Gastrocnemius medialis (tissue), 4 donors: ENCODE measurements at regions not wholly inside any gene's neighbourhood (a gene's known extent, or its start where the extent isn't known, plus 50 kb on each side); places are given as distances from the start of the nearest gene placed in this dataset.

Experiments used
- ATAC-seq, 2 donors: fragments of 150-250 bp; one replicate each; pipeline ENCODE4 v1.9.1; 2016
- DNase-seq, 2 donors: peaks; one replicate each; pipeline ENCODE4 v3.0.0-alpha.2; 2019
- H3K27ac ChIP-seq, 4 donors: fragments of 200-600 bp; sonication (generic); 1 replicate in 1 of 4; 2 replicates in 3 of 4; pipeline ENCODE4 v1.5.1; 2016 to 2018; ENCODE audit warnings: mild to moderate bottlenecking in 2 of 4, moderate library complexity in 1 of 4
- H3K27me3 ChIP-seq, 3 donors: fragments of 200-600 bp; sonication (generic) in 2 of 3; 1 replicate in 1 of 3; 2 replicates in 2 of 3; pipeline versions ENCODE4 v1.5.1 to v1.6.0; 2016 to 2019; ENCODE audit warnings: mild to moderate bottlenecking in 1 of 3, moderate library complexity in 1 of 3
- H3K36me3 ChIP-seq, 2 donors: fragments of 200-600 bp; sonication (generic) in 1 of 2; one replicate each; pipeline ENCODE4 v1.5.1; 2017 to 2018
- H3K4me1 ChIP-seq, 2 donors: fragments of 200-600 bp; sonication (generic) in 1 of 2; one replicate each; pipeline ENCODE4 v1.5.1; 2016 to 2017; ENCODE audit warnings: mild to moderate bottlenecking in 2 of 2
- H3K4me3 ChIP-seq, 4 donors: fragments of 200-600 bp; sonication (generic) in 3 of 4; 1 replicate in 1 of 4; 2 replicates in 3 of 4; pipeline ENCODE4 v1.5.1; 2016 to 2019; ENCODE audit warnings: mild to moderate bottlenecking in 2 of 4
- H3K9me3 ChIP-seq, 3 donors: fragments of 200-600 bp; sonication (generic) in 2 of 3; 1 replicate in 1 of 3; 2 replicates in 2 of 3; pipeline ENCODE4 v1.5.1; 2016 to 2019
- POLR2A ChIP-seq, 2 donors: fragments of 450-650 bp; IDR thresholded peaks; one replicate each; pipeline ENCODE4 v1.6.1; 2017; ENCODE audit warnings: antibody characterized with exemption in 2 of 2, mild to moderate bottlenecking in 2 of 2, moderate library complexity in 2 of 2
- in situ Hi-C, 4 donors: fragments of 200-750 bp; cut with MboI; loops; one replicate each; pipeline versions ENCODE4 v1.15.0 to v1.8.0; 2017; ENCODE audit warnings: low sequenced_read_pairs in 4 of 4
- intact Hi-C: fragments of 100-400 bp; cut with DNase I; formaldehyde crosslinking; loops from one replicate; pipeline ENCODE4 v1.15.1; 2023; ENCODE audit warnings: low total_unique reads
- TF ChIP-seq, protein P1 (sequence below), 5 experiments: fragments of 450-650 bp in 3 of 5; fragments of 200-600 bp in 2 of 5; sonication (generic) in 2 of 5; IDR thresholded peaks in 4 of 5; conservative IDR thresholded peaks in 1 of 5; 1 replicate in 4 of 5; 2 replicates in 1 of 5; pipeline ENCODE4 v1.5.1; 2016 to 2019; ENCODE audit warnings: antibody characterized with exemption in 5 of 5, mild to moderate bottlenecking in 3 of 5, moderate library complexity in 3 of 5

GRCh38 chr7:41167836-41168235 lies 535.1 kb downstream of the INHBA start:
- in situ Hi-C loops (no loop called here), intact Hi-C loops (no loop called here)
- DNase-seq (no peak), ATAC-seq (no peak)
- Histone ChIP-seq H3K4me1 (no peaks in the 10 kb centered on the region), H3K9me3 (no peaks in the 10 kb centered on the region), H3K36me3 (no peaks in the 10 kb centered on the region), H3K4me3 (no peak overlapping the region), H3K27ac (no peak overlapping the region), H3K27me3 (no peaks in the 10 kb centered on the region)
- TF ChIP-seq, protein P1, sequence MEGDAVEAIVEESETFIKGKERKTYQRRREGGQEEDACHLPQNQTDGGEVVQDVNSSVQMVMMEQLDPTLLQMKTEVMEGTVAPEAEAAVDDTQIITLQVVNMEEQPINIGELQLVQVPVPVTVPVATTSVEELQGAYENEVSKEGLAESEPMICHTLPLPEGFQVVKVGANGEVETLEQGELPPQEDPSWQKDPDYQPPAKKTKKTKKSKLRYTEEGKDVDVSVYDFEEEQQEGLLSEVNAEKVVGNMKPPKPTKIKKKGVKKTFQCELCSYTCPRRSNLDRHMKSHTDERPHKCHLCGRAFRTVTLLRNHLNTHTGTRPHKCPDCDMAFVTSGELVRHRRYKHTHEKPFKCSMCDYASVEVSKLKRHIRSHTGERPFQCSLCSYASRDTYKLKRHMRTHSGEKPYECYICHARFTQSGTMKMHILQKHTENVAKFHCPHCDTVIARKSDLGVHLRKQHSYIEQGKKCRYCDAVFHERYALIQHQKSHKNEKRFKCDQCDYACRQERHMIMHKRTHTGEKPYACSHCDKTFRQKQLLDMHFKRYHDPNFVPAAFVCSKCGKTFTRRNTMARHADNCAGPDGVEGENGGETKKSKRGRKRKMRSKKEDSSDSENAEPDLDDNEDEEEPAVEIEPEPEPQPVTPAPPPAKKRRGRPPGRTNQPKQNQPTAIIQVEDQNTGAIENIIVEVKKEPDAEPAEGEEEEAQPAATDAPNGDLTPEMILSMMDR (IDR thresholded peaks at IDR 0.05 in 4 of 5, conservative IDR thresholded peaks at IDR 0.05 in 1 of 5), result no peak
- TF ChIP-seq POLR2A (IDR thresholded peaks at IDR 0.05), result no peak

GRCh38 chr7:41164440-41164839 lies 538.5 kb downstream of the INHBA start:
- no peak overlapping the region for H3K4me3 ChIP-seq
- H3K4me1 ChIP-seq, result no peaks in the 10 kb centered on the region
- ATAC-seq, result no peak
- H3K36me3 ChIP-seq, result no peaks in the 10 kb centered on the region
- H3K9me3 ChIP-seq, result no peaks in the 10 kb centered on the region
- TF ChIP-seq POLR2A (IDR thresholded peaks at IDR 0.05), result no peak
- TF ChIP-seq, protein P1 (IDR thresholded peaks at IDR 0.05 in 4 of 5, conservative IDR thresholded peaks at IDR 0.05 in 1 of 5), result no peak
- intact Hi-C loops, result no loop called here
- in situ Hi-C loops, result no loop called here
- DNase-seq, result no peak
- H3K27ac ChIP-seq, result no peak overlapping the region
- H3K27me3 ChIP-seq, result no peaks in the 10 kb centered on the region

DNA sequence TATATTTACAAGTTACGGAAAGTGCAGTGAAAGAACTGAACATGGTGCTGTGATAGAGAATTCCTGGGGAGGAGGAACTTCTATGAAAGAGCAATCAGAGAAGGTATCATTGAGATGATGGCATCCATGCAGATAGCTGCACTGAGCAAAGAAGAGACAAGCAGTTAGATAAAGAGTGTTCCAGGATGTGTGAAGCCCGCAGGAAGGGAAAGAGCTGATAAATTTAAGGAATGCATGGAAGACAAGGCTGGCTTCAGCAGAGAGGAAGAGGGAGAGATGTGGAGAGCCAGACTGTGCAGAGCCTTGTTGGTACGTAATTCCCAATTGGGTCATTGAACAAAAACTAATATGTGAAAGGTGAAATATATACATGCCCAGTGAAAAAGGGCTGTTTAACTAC lies 538.9 kb downstream of the INHBA start:
- no peaks in the 10 kb centered on the region for H3K36me3 ChIP-seq
- H3K27me3 ChIP-seq, result no peaks in the 10 kb centered on the region
- DNase-seq, result no peak
- H3K27ac ChIP-seq, result no peak overlapping the region
- H3K9me3 ChIP-seq, result no peaks in the 10 kb centered on the region
- intact Hi-C loops (no loop called here), in situ Hi-C loops (no loop called here)
- H3K4me3 ChIP-seq, result no peak overlapping the region
- H3K4me1 ChIP-seq, result no peaks in the 10 kb centered on the region
- TF ChIP-seq, protein P1 (IDR thresholded peaks at IDR 0.05 in 4 of 5, conservative IDR thresholded peaks at IDR 0.05 in 1 of 5), result no peak
- TF ChIP-seq POLR2A (IDR thresholded peaks at IDR 0.05), result no peak
- no peak for ATAC-seq

- in situ Hi-C loops, result no loop called here
- TF ChIP-seq POLR2A (IDR thresholded peaks at IDR 0.05), result no peak
- TF ChIP-seq, protein P1 (IDR thresholded peaks at IDR 0.05 in 4 of 5, conservative IDR thresholded peaks at IDR 0.05 in 1 of 5), result no peak
- no peak overlapping the region for H3K4me3 ChIP-seq
- intact Hi-C loops, result no loop called here
- H3K27me3 ChIP-seq, result no peaks in the 10 kb centered on the region
- H3K36me3 ChIP-seq, result no peaks in the 10 kb centered on the region
- no peaks in the 10 kb centered on the region for H3K4me1 ChIP-seq
- no peak overlapping the region for H3K27ac ChIP-seq
- ATAC-seq (no peak), DNase-seq (no peak)
- H3K9me3 ChIP-seq, result no peaks in the 10 kb centered on the region
Measured at GRCh38 chr7:41162612-41163011, 540.3 kb downstream of the INHBA start.

DNA sequence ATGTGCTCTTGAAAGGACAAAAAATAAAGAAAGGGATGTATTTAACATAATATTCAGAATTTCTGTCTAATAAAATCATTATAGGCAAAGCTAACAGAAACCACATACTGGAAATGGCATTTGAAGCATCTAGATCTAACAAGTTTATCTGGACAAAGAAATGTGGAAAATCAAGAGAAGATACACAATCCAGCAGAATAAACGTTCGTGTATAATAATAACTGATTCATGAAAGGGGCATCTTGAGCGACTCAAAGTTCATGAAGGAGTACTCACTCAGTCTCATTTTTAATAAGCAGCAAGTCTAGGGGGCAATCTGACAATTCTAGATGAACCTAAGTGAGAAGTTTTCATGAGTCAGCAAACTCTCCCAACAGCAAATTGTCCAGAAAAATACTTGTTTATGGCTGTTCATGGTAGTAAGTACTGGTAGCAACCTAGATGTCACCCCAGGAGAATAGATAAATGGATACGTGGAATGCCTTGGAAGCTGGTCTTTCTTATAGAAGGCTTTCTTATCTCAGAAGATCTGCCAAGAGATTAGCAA lies 541.8 kb downstream of the INHBA start:
- Histone ChIP-seq H3K36me3 (no peaks in the 10 kb centered on the region), H3K4me3 (no peak overlapping the region), H3K27ac (no peak overlapping the region), H3K9me3 (no peaks in the 10 kb centered on the region), H3K27me3 (no peaks in the 10 kb centered on the region), H3K4me1 (no peaks in the 10 kb centered on the region)
- in situ Hi-C loops, result no loop called here
- TF ChIP-seq, protein P1 (IDR thresholded peaks at IDR 0.05 in 4 of 5, conservative IDR thresholded peaks at IDR 0.05 in 1 of 5), result no peak
- no peak for TF ChIP-seq POLR2A (IDR thresholded peaks at IDR 0.05)
- intact Hi-C loops, result loop anchor here (2.0 kb wide), 1 partner anchor 38 kb away; no protein-coding TSS in a partner anchor
- no peak for ATAC-seq
- no peak for DNase-seq
